Transverse colon (tissue), 4 donors: ENCODE measurements at regions not wholly inside any gene's neighbourhood (a gene's known extent, or its start where the extent isn't known, plus 50 kb on each side); places are given as distances from the start of the nearest gene placed in this dataset.

Experiments
- CTCF ChIP-seq, 5 experiments: fragments of 200-600 bp in 3 of 5; fragments of 450-650 bp in 2 of 5; sonication (generic) in 3 of 5; IDR thresholded peaks; 1 replicate in 2 of 5; 2 replicates in 3 of 5; pipeline ENCODE4 v1.5.1; 2016 to 2017; ENCODE audit warnings: antibody characterized with exemption in 5 of 5, inconsistent platforms in 3 of 5, mild to moderate bottlenecking in 2 of 5, moderate library complexity in 1 of 5
- EP300 ChIP-seq: sonication (generic); formaldehyde crosslinking; IDR thresholded peaks from one replicate; pipeline ENCODE4 v1.6.1; 2017; ENCODE audit warnings: antibody characterized with exemption, low read depth
- POLR2A ChIP-seq: fragments of 450-650 bp; IDR thresholded peaks from one replicate; pipeline ENCODE4 v1.6.1; 2016; ENCODE audit warnings: antibody characterized with exemption, mild to moderate bottlenecking, moderate library complexity
- POLR2AphosphoS5 ChIP-seq, 3 donors: sonication (generic); formaldehyde crosslinking; IDR thresholded peaks; one replicate each; pipeline ENCODE4 v1.6.1; 2016; ENCODE audit warnings: antibody characterized with exemption in 3 of 3

- TF ChIP-seq POLR2AphosphoS5 (IDR thresholded peaks at IDR 0.05) (no peak), CTCF (IDR thresholded peaks at IDR 0.05) (no peak), POLR2A (no peak), EP300 (no peak)
Measured at GRCh38 chr2:106720026-106720425, 165.9 kb downstream of the ST6GAL2 start.
